C1 segment of cervical spinal cord (tissue), 14 donors: ENCODE measurements at regions not wholly inside any gene's neighbourhood (a gene's known extent, or its start where the extent isn't known, plus 50 kb on each side); places are given as distances from the start of the nearest gene placed in this dataset.
A peak's percentile ranks its signal among the peaks of the same experiment; 100 is the strongest.
"Not testable (repeated sequence)": the region's sequence is repeated elsewhere in the genome, so short reads cannot be mapped to it uniquely, and the experiment has no call there.

Source experiments
- DNase-seq, 14 donors: peaks; one replicate each; lab custom pipeline; 2025; lab: John Stamatoyannopoulos, UW

GRCh38 chr18:58805467-58806187 is 59.0 kb upstream of the ZNF532 start:
- peak in 2 of 14 donors; percentile 15 to 19 for DNase-seq

GRCh38 chr18:58806826-58807714 is 57.6 kb upstream of the ZNF532 start:
- no peak for DNase-seq

- no peak for DNase-seq
Measured at GRCh38 chr18:58807766-58808165, 56.9 kb upstream of the ZNF532 start.

- no peak for DNase-seq
Measured at GRCh38 chr18:58808349-58808748, 56.3 kb upstream of the ZNF532 start.

GRCh38 chr18:58811859-58812258 is 52.8 kb upstream of the ZNF532 start:
- not testable (repeated sequence) for DNase-seq

- peak in 1 of 14 donors; percentile 10 for DNase-seq
Measured at GRCh38 chr18:58813105-58813504, 51.6 kb upstream of the ZNF532 start.

GRCh38 chr18:58813561-58814225 is 51.0 kb upstream of the ZNF532 start:
- peak in 1 of 14 donors; percentile 5 for DNase-seq

- DNase-seq, result no peak
Measured at GRCh38 chr18:58814317-58814716, 50.4 kb upstream of the ZNF532 start.
